ENCODE measurements at regions not wholly inside any gene's neighbourhood (a gene's known extent, or its start where the extent isn't known, plus 50 kb on each side); places are given as distances from the start of the nearest gene placed in this dataset.

DNA sequence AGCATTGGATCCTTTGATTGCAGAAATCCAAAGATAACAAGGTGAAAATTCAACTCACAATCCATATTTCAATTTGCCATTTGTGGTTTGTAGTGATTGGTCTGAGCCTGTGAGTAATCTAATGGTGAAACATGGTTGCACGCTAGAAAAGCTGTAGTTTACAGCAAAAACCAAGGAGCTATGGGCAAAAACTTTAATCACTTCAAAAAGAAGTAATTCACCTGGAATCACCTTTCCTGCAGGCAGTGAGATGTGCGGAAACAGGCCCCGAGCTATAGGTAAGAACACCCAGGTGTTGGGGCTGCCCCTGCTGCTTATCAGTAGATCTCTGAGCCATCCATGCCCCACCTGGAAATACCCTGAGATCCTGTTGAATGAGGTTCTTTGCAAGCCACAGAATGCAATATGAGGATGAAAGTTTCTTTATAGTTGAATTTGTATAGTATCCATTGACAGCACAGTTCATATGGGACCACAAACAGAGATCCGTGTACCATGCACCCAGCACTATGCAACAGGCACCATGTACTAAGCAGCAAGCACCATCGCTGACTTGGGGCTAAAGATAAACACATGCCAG lies 208.2 kb downstream of the SPP2 start:
- POLR2A ChIA-PET = interaction anchor here (0.6 kb wide), 1 partner anchor 25 kb away, joined by 4 read pairs; no protein-coding TSS in a partner anchor

GRCh38 chr2:234257859-234258561 lies 207.5 kb downstream of the SPP2 start:
- BruUV-seq (replicated peaks) = no TSS peak
- H3K79me2 ChIP-seq (ENCODE audit: insufficient read depth, low read depth, low read length) = no peaks in the 10 kb centered on the region
- intact Hi-C loops (cut with micrococcal nuclease; ENCODE audit: unreplicated experiment) = no loop called here
- no peaks in the 10 kb centered on the region for H3K9me2 ChIP-seq (ENCODE audit: insufficient read depth, low read length)
- no peaks in the 10 kb centered on the region for H4K20me1 ChIP-seq (ENCODE audit: insufficient read depth, low read length)
- no peaks in the 10 kb centered on the region for H3K36me3 ChIP-seq (ENCODE audit: insufficient read depth, low read length)
- H3K4me1 ChIP-seq (ENCODE audit: insufficient read depth, low read length, poor library complexity, severe bottlenecking) = no peaks in the 10 kb centered on the region
- ChIA-PET POLR2A (interaction anchor here (0.6 kb wide), 1 partner anchor 24 kb away, joined by 4 read pairs; no protein-coding TSS in a partner anchor), CTCF (ENCODE audit: unreplicated experiment) (interaction anchor here (0.6 kb wide), 1 partner anchor 39 kb away, joined by 3 read pairs; no protein-coding TSS in a partner anchor)
- H3K4me3 ChIP-seq (ENCODE audit: low read depth, low read length, poor library complexity, severe bottlenecking) = no peak overlapping the region
- no peaks in the 10 kb centered on the region for H3K9me3 ChIP-seq (ENCODE audit: low read length)
- no peak overlapping the region for H3K4me2 ChIP-seq (ENCODE audit: low read length)
- H2AFZ ChIP-seq (ENCODE audit: low read length) = no peak overlapping the region
- no peak for DNase-seq (ENCODE audit: low spot score)
- TF ChIP-seq EZH2phosphoT487 (IDR thresholded peaks at IDR 0.05; ENCODE audit: borderline replicate concordance, low read depth, low read length) = no peak
- TF ChIP-seq, protein P1, sequence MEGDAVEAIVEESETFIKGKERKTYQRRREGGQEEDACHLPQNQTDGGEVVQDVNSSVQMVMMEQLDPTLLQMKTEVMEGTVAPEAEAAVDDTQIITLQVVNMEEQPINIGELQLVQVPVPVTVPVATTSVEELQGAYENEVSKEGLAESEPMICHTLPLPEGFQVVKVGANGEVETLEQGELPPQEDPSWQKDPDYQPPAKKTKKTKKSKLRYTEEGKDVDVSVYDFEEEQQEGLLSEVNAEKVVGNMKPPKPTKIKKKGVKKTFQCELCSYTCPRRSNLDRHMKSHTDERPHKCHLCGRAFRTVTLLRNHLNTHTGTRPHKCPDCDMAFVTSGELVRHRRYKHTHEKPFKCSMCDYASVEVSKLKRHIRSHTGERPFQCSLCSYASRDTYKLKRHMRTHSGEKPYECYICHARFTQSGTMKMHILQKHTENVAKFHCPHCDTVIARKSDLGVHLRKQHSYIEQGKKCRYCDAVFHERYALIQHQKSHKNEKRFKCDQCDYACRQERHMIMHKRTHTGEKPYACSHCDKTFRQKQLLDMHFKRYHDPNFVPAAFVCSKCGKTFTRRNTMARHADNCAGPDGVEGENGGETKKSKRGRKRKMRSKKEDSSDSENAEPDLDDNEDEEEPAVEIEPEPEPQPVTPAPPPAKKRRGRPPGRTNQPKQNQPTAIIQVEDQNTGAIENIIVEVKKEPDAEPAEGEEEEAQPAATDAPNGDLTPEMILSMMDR (conservative IDR thresholded peaks at IDR 0.05; ENCODE audit: low read length) = no peak
- no peak overlapping the region for H3K27ac ChIP-seq (ENCODE audit: low read depth, low read length, poor library complexity, severe bottlenecking)

More for the DNA sequence above, 208.2 kb downstream of the SPP2 start:
- intact Hi-C loops (cut with micrococcal nuclease; ENCODE audit: unreplicated experiment) = no loop called here
- BruUV-seq (replicated peaks) = no TSS peak
- no peak for TF ChIP-seq EZH2phosphoT487 (IDR thresholded peaks at IDR 0.05; ENCODE audit: borderline replicate concordance, low read depth, low read length)
- H3K4me1 ChIP-seq (ENCODE audit: insufficient read depth, low read length, poor library complexity, severe bottlenecking) = no peaks in the 10 kb centered on the region
- no peak overlapping the region for H3K4me3 ChIP-seq (ENCODE audit: low read depth, low read length, poor library complexity, severe bottlenecking)
- H2AFZ ChIP-seq (ENCODE audit: low read length) = no peak overlapping the region
- H3K79me2 ChIP-seq (ENCODE audit: insufficient read depth, low read depth, low read length) = no peaks in the 10 kb centered on the region
- no peaks in the 10 kb centered on the region for H3K9me2 ChIP-seq (ENCODE audit: insufficient read depth, low read length)
- DNase-seq (ENCODE audit: low spot score) = no peak
- CTCF ChIA-PET (ENCODE audit: unreplicated experiment) = no interaction called here
- H4K20me1 ChIP-seq (ENCODE audit: insufficient read depth, low read length) = no peaks in the 10 kb centered on the region
- no peaks in the 10 kb centered on the region for H3K9me3 ChIP-seq (ENCODE audit: low read length)
- H3K4me2 ChIP-seq (ENCODE audit: low read length) = no peak overlapping the region
- no peaks in the 10 kb centered on the region for H3K36me3 ChIP-seq (ENCODE audit: insufficient read depth, low read length)
- H3K27ac ChIP-seq (ENCODE audit: low read depth, low read length, poor library complexity, severe bottlenecking) = no peak overlapping the region

GRCh38 chr2:234256516-234256915 lies 206.0 kb downstream of the SPP2 start:
- Histone ChIP-seq H4K20me1 (ENCODE audit: insufficient read depth, low read length) (no peaks in the 10 kb centered on the region), H3K4me3 (ENCODE audit: low read depth, low read length, poor library complexity, severe bottlenecking) (no peak overlapping the region), H3K27ac (ENCODE audit: low read depth, low read length, poor library complexity, severe bottlenecking) (no peak overlapping the region), H3K9me2 (ENCODE audit: insufficient read depth, low read length) (no peaks in the 10 kb centered on the region), H3K36me3 (ENCODE audit: insufficient read depth, low read length) (no peaks in the 10 kb centered on the region), H2AFZ (ENCODE audit: low read length) (no peak overlapping the region), H3K9me3 (ENCODE audit: low read length) (no peaks in the 10 kb centered on the region), H3K79me2 (ENCODE audit: insufficient read depth, low read depth, low read length) (no peaks in the 10 kb centered on the region), H3K4me2 (ENCODE audit: low read length) (no peak overlapping the region), H3K4me1 (ENCODE audit: insufficient read depth, low read length, poor library complexity, severe bottlenecking) (no peaks in the 10 kb centered on the region)
- BruUV-seq (replicated peaks) = no TSS peak
- no peak for TF ChIP-seq EZH2phosphoT487 (IDR thresholded peaks at IDR 0.05; ENCODE audit: borderline replicate concordance, low read depth, low read length)
- TF ChIP-seq, protein P1 (conservative IDR thresholded peaks at IDR 0.05; ENCODE audit: low read length) = no peak
- intact Hi-C loops (cut with micrococcal nuclease; ENCODE audit: unreplicated experiment) = no loop called here
- DNase-seq (ENCODE audit: low spot score) = no peak
- ChIA-PET POLR2A (no interaction called here), CTCF (ENCODE audit: unreplicated experiment) (no interaction called here)
